ENCODE measurements at regions not wholly inside any gene's neighbourhood (a gene's known extent, or its start where the extent isn't known, plus 50 kb on each side); places are given as distances from the start of the nearest gene placed in this dataset.

DNA sequence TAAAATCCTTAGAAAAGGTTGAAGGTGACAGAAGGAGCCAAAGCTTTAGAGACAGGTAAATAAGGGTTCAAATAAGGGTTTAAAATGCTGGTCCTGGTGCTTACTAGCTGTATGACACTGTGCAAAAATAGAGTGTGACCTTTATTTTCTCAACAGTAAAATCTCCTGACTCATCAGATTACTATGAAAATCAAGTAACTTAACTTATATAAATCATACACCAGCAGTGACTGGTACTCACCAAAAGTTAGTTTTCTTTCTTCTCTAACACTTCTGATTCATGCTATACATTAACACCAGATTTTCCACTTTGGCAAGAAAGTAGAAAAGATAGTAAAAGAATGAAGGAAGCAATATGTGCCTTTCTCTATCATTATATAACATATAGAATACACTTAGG lies 205.9 kb upstream of the GBE1 start:
- Histone ChIP-seq H3K9me3 (ENCODE audit: low read length) (no peaks in the 10 kb centered on the region), H3K4me1 (ENCODE audit: insufficient read depth, low read length) (peaks cover 4% of the 10 kb centered on the region; the same call in 1 of the 2 replicates), H3K27me3 (ENCODE audit: low read length) (no peaks in the 10 kb centered on the region), H3K4me2 (ENCODE audit: low read length) (no peak overlapping the region), H3K36me3 (ENCODE audit: low read depth, low read length) (no peaks in the 10 kb centered on the region), H3K4me3 (ENCODE audit: low read length) (no peak overlapping the region), H3K9me2 (replicated peaks; ENCODE audit: low read length) (no peaks in the 10 kb centered on the region), H2AFZ (ENCODE audit: low read length) (no peak overlapping the region), H3F3A (ENCODE audit: low read length, unreplicated experiment) (no peaks in the 10 kb centered on the region), H3K79me2 (ENCODE audit: low read length) (no peaks in the 10 kb centered on the region), H4K20me1 (ENCODE audit: low read length) (no peaks in the 10 kb centered on the region), H3K27ac (ENCODE audit: low read length) (no peak overlapping the region), H3K9ac (ENCODE audit: low read length) (no peak overlapping the region)
- ChIA-PET CTCF (no interaction called here), POLR2A (ENCODE audit: unreplicated experiment) (interaction anchor here (0.6 kb wide), 1 partner anchor 12 kb away, joined by 10 read pairs; no protein-coding TSS in a partner anchor)
- intact Hi-C loops (cut with micrococcal nuclease), result no loop called here
- DNase-seq (peak; percentile 38), ATAC-seq (peak; percentile 71)
- TF ChIP-seq EZH2phosphoT487 (IDR thresholded peaks at IDR 0.05; ENCODE audit: borderline replicate concordance, low read length), result no peak
- TF ChIP-seq EZH2 (IDR thresholded peaks at IDR 0.05; ENCODE audit: low read length, unreplicated experiment), result no peak
- no peak for TF ChIP-seq CTCF (conservative IDR thresholded peaks at IDR 0.05; ENCODE audit: low read depth, low read length)
- no TSS peak for BruUV-seq (replicated peaks)

DNA sequence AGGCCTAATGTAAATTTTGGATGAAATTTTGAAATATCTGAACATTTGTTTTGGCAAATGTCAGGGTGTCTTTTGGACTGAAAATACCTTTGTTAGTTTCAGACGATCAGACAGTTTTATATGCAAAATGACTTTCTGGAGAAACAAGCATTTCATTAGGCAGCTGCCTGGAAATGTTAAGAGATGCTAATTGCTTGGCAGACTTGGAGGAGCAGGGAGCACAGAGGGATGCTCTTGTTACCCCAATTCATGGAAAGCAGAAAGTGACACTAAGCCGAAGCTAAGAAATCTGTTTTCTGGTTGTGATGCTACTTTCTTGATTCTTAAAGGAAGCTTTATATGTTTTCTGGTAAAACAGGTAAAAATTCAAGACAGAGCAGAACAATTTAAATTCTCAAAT lies 204.3 kb upstream of the GBE1 start:
- no peaks in the 10 kb centered on the region for H3K9me3 ChIP-seq (ENCODE audit: low read length)
- H3K9me2 ChIP-seq (replicated peaks; ENCODE audit: low read length), result no peaks in the 10 kb centered on the region
- no peaks in the 10 kb centered on the region for H3K36me3 ChIP-seq (ENCODE audit: low read depth, low read length)
- no peaks in the 10 kb centered on the region for H3K27me3 ChIP-seq (ENCODE audit: low read length)
- no peak overlapping the region for H3K9ac ChIP-seq (ENCODE audit: low read length)
- POLR2A ChIA-PET (ENCODE audit: unreplicated experiment), result no interaction called here
- H3K79me2 ChIP-seq (ENCODE audit: low read length), result no peaks in the 10 kb centered on the region
- intact Hi-C loops (cut with micrococcal nuclease), result no loop called here
- H3K4me1 ChIP-seq (ENCODE audit: insufficient read depth, low read length), result peaks cover 9% of the 10 kb centered on the region; the same call in 1 of the 2 replicates
- DNase-seq, result no peak
- no peak overlapping the region for H2AFZ ChIP-seq (ENCODE audit: low read length)
- no peaks in the 10 kb centered on the region for H4K20me1 ChIP-seq (ENCODE audit: low read length)
- no peak for ATAC-seq
- BruUV-seq (replicated peaks), result no TSS peak
- no peak overlapping the region for H3K4me2 ChIP-seq (ENCODE audit: low read length)
- no peak overlapping the region for H3K4me3 ChIP-seq (ENCODE audit: low read length)
- no peaks in the 10 kb centered on the region for H3F3A ChIP-seq (ENCODE audit: low read length, unreplicated experiment)
- CTCF ChIA-PET, result no interaction called here
- TF ChIP-seq EZH2 (IDR thresholded peaks at IDR 0.05; ENCODE audit: low read length, unreplicated experiment) (no peak), EZH2phosphoT487 (IDR thresholded peaks at IDR 0.05; ENCODE audit: borderline replicate concordance, low read length) (no peak), CTCF (conservative IDR thresholded peaks at IDR 0.05; ENCODE audit: low read depth, low read length) (no peak)
- H3K27ac ChIP-seq (ENCODE audit: low read length), result no peak overlapping the region

DNA sequence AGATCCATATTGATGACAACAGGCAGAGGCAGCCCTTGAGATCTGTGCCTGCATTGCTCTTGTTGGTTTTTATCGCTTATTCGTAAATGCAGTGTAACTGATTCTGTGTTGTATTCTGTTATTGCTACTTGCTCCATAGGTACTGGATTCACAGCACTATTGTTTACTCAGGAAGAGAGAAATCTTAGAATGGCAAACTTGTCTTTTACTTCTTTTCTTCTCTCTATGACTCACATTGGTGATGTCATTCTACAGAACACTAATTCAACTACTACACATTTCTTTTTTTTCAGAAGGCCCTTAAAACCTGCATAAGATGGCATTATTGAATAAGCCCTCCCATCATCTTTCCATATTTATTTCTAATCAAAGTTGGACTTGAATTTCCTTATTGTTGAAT lies 201.0 kb upstream of the GBE1 start:
- peak; percentile 69 for DNase-seq
- Histone ChIP-seq H3K4me1 (ENCODE audit: insufficient read depth, low read length) (peaks cover 9% of the 10 kb centered on the region; the same call in 1 of the 2 replicates), H4K20me1 (ENCODE audit: low read length) (no peaks in the 10 kb centered on the region), H3K9me2 (replicated peaks; ENCODE audit: low read length) (no peaks in the 10 kb centered on the region), H2AFZ (ENCODE audit: low read length) (no peak overlapping the region), H3K27ac (ENCODE audit: low read length) (no peak overlapping the region), H3K9me3 (ENCODE audit: low read length) (no peaks in the 10 kb centered on the region), H3K27me3 (ENCODE audit: low read length) (no peaks in the 10 kb centered on the region), H3K4me3 (ENCODE audit: low read length) (no peak overlapping the region), H3F3A (ENCODE audit: low read length, unreplicated experiment) (no peaks in the 10 kb centered on the region), H3K4me2 (ENCODE audit: low read length) (no peak overlapping the region), H3K9ac (ENCODE audit: low read length) (no peak overlapping the region), H3K79me2 (ENCODE audit: low read length) (no peaks in the 10 kb centered on the region), H3K36me3 (ENCODE audit: low read depth, low read length) (no peaks in the 10 kb centered on the region)
- peak; percentile 80 for ATAC-seq
- ChIA-PET POLR2A (ENCODE audit: unreplicated experiment) (no interaction called here), CTCF (no interaction called here)
- no TSS peak for BruUV-seq (replicated peaks)
- intact Hi-C loops (cut with micrococcal nuclease), result no loop called here
- TF ChIP-seq CTCF (conservative IDR thresholded peaks at IDR 0.05; ENCODE audit: low read depth, low read length), result no peak
- no peak for TF ChIP-seq EZH2phosphoT487 (IDR thresholded peaks at IDR 0.05; ENCODE audit: borderline replicate concordance, low read length)

Data from PC-3 (cell line).